Nephron progenitor cell (in vitro differentiated cells): ENCODE measurements at regions not wholly inside any gene's neighbourhood (a gene's known extent, or its start where the extent isn't known, plus 50 kb on each side); places are given as distances from the start of the nearest gene placed in this dataset.

ENCODE experiments used
- DNase-seq: peaks from one replicate; pipeline ENCODE4 v3.0.0; 2021
- H3K27ac Mint-ChIP-seq: 2 replicates; pipeline ENCODE4 v1.8.0; 2021; ENCODE audit warnings: mild to moderate bottlenecking, moderate library complexity, mixed read lengths
- H3K27me3 Mint-ChIP-seq: 2 replicates; pipeline ENCODE4 v1.8.0; 2021; ENCODE audit warnings: mild to moderate bottlenecking, low read depth, mixed read lengths; ENCODE audit not compliant: poor library complexity
- H3K36me3 Mint-ChIP-seq: 2 replicates; pipeline ENCODE4 v1.8.0; 2021; ENCODE audit warnings: low read depth, mixed read lengths
- H3K4me1 Mint-ChIP-seq: 2 replicates; pipeline ENCODE4 v1.8.0; 2021; ENCODE audit warnings: mixed read lengths
- H3K4me3 Mint-ChIP-seq: 2 replicates; pipeline ENCODE4 v1.8.0; 2021; ENCODE audit warnings: mild to moderate bottlenecking, moderate library complexity, mixed read lengths
- H3K9me3 Mint-ChIP-seq: 2 replicates; pipeline ENCODE4 v1.8.0; 2021; ENCODE audit warnings: mild to moderate bottlenecking, moderate library complexity, mixed read lengths
- CTCF ChIP-seq: fragments of 200-600 bp; sonication (generic); IDR thresholded peaks from 2 replicates; pipeline ENCODE4 v1.5.0; 2021; ENCODE audit warnings: antibody characterized with exemption

- Mint-ChIP-seq H3K4me3 (no peak overlapping the region), H3K36me3 (no peaks in the 10 kb centered on the region), H3K27ac (no peak overlapping the region), H3K4me1 (no peaks in the 10 kb centered on the region), H3K9me3 (peaks cover 9% of the 10 kb centered on the region), H3K27me3 (no peaks in the 10 kb centered on the region)
- TF ChIP-seq CTCF: no peak
- DNase-seq: no peak
These were observed 641.3 kb downstream of the TRAM1L1 start for GRCh38 chr4:116444117-116444516.

GRCh38 chr4:116438981-116439729 is 646.2 kb downstream of the TRAM1L1 start:
- H3K4me1 Mint-ChIP-seq: no peaks in the 10 kb centered on the region
- no peaks in the 10 kb centered on the region for H3K36me3 Mint-ChIP-seq

GRCh38 chr4:116438417-116438816 is 647.0 kb downstream of the TRAM1L1 start:
- Mint-ChIP-seq H3K4me1 (no peaks in the 10 kb centered on the region), H3K27me3 (peaks cover 4% of the 10 kb centered on the region), H3K27ac (no peak overlapping the region), H3K36me3 (no peaks in the 10 kb centered on the region), H3K9me3 (peaks cover 9% of the 10 kb centered on the region), H3K4me3 (no peak overlapping the region)
- no peak for DNase-seq
- no peak for TF ChIP-seq CTCF

More at GRCh38 chr4:116438981-116439729, 646.2 kb downstream of the TRAM1L1 start:
- H3K27ac Mint-ChIP-seq: no peak overlapping the region
- no peak for DNase-seq
- H3K27me3 Mint-ChIP-seq: peaks cover 4% of the 10 kb centered on the region
- H3K4me3 Mint-ChIP-seq: no peak overlapping the region
- no peak for TF ChIP-seq CTCF
- peaks cover 9% of the 10 kb centered on the region for H3K9me3 Mint-ChIP-seq

GRCh38 chr4:116427666-116428065 is 657.7 kb downstream of the TRAM1L1 start:
- peaks cover 29% of the 10 kb centered on the region for H3K9me3 Mint-ChIP-seq
- no peaks in the 10 kb centered on the region for H3K4me1 Mint-ChIP-seq
- peaks cover 6% of the 10 kb centered on the region for H3K36me3 Mint-ChIP-seq
- no peak overlapping the region for H3K27ac Mint-ChIP-seq
- DNase-seq: no peak
- no peaks in the 10 kb centered on the region for H3K27me3 Mint-ChIP-seq
- H3K4me3 Mint-ChIP-seq: no peak overlapping the region
- no peak for TF ChIP-seq CTCF

GRCh38 chr4:116413222-116413621 is 672.2 kb downstream of the TRAM1L1 start:
- TF ChIP-seq CTCF: no peak
- no peaks in the 10 kb centered on the region for H3K27me3 Mint-ChIP-seq
- H3K4me3 Mint-ChIP-seq: no peak overlapping the region
- peaks cover 11% of the 10 kb centered on the region for H3K9me3 Mint-ChIP-seq
- no peaks in the 10 kb centered on the region for H3K36me3 Mint-ChIP-seq
- no peak overlapping the region for H3K27ac Mint-ChIP-seq
- no peak for DNase-seq
- H3K4me1 Mint-ChIP-seq: no peaks in the 10 kb centered on the region

GRCh38 chr4:116401293-116401692 is 684.1 kb downstream of the TRAM1L1 start:
- TF ChIP-seq CTCF: no peak
- no peaks in the 10 kb centered on the region for H3K27me3 Mint-ChIP-seq
- H3K4me3 Mint-ChIP-seq: no peak overlapping the region
- no peak overlapping the region for H3K27ac Mint-ChIP-seq
- H3K9me3 Mint-ChIP-seq: no peaks in the 10 kb centered on the region
- DNase-seq: no peak
- no peaks in the 10 kb centered on the region for H3K36me3 Mint-ChIP-seq
- H3K4me1 Mint-ChIP-seq: no peaks in the 10 kb centered on the region
